GM23338 (cell line): ENCODE measurements at regions not wholly inside any gene's neighbourhood (a gene's known extent, or its start where the extent isn't known, plus 50 kb on each side); places are given as distances from the start of the nearest gene placed in this dataset.

Experiments used
- ATAC-seq: fragments of 200-7000 bp; cut with Tn5 transposase; 3 replicates; pipeline ENCODE4 v1.9.1; 2020
- DNase-seq: peaks from one replicate; pipeline ENCODE4 v3.0.0-alpha.2; 2015; ENCODE audit warnings: low spot score
- H2AFZ ChIP-seq: fragments of 200-600 bp; sonication (generic); 2 replicates; pipeline ENCODE4 v1.8.0; 2016; ENCODE audit warnings: antibody characterized with exemption, mild to moderate bottlenecking, moderate library complexity
- H3F3A ChIP-seq: fragments of 200-600 bp; sonication (generic); replicated peaks from 2 replicates; pipeline ENCODE4 v1.8.0; 2017; ENCODE audit warnings: antibody characterized with exemption, mixed run types, low read depth
- H3K27ac ChIP-seq: fragments of 200-600 bp; sonication (generic); 2 replicates; pipeline ENCODE4 v1.6.1; 2016; ENCODE audit warnings: low read depth
- H3K27me3 ChIP-seq: fragments of 200-600 bp; sonication (generic); 2 replicates; pipeline ENCODE4 v1.8.0; 2016; ENCODE audit warnings: mild to moderate bottlenecking, mixed run types, moderate library complexity; ENCODE audit not compliant: insufficient read depth
- H3K36me3 ChIP-seq: fragments of 200-600 bp; sonication (generic); 2 replicates; pipeline ENCODE4 v1.8.0; 2016; ENCODE audit warnings: mild to moderate bottlenecking; ENCODE audit not compliant: insufficient read depth
- H3K4me1 ChIP-seq: fragments of 200-600 bp; sonication (generic); 2 replicates; pipeline ENCODE4 v1.8.0; 2016; ENCODE audit warnings: mild to moderate bottlenecking, moderate library complexity; ENCODE audit not compliant: insufficient read depth
- H3K4me2 ChIP-seq: fragments of 200-600 bp; sonication (generic); 2 replicates; pipeline ENCODE4 v1.7.1; 2017; ENCODE audit warnings: mixed run types
- H3K4me3 ChIP-seq: fragments of 200-600 bp; sonication (generic); 2 replicates; pipeline ENCODE4 v1.6.1; 2016; ENCODE audit warnings: mixed run types
- H3K79me2 ChIP-seq: fragments of 200-600 bp; sonication (generic); replicated peaks from 2 replicates; pipeline ENCODE4 v1.8.0; 2017; ENCODE audit warnings: mild to moderate bottlenecking; ENCODE audit not compliant: insufficient read depth
- H3K9me2 ChIP-seq: fragments of 200-600 bp; sonication (generic); 2 replicates; pipeline ENCODE4 v1.8.0; 2017; ENCODE audit not compliant: insufficient read depth
- H4K20me1 ChIP-seq: fragments of 200-600 bp; sonication (generic); replicated peaks from 2 replicates; pipeline ENCODE4 v1.8.0; 2017; ENCODE audit warnings: mild to moderate bottlenecking; ENCODE audit not compliant: insufficient read depth
- H3K27ac Mint-ChIP-seq: 2 replicates; pipeline ENCODE4 v1.8.0; 2020; ENCODE audit warnings: inconsistent platforms, mild to moderate bottlenecking, moderate library complexity, mixed read lengths
- H3K27me3 Mint-ChIP-seq: 3 replicates; pipeline ENCODE4 v1.8.0; 2022; ENCODE audit warnings: low read depth, mild to moderate bottlenecking, moderate library complexity, mixed read lengths, inconsistent platforms; ENCODE audit not compliant: insufficient read depth, poor library complexity
- H3K36me3 Mint-ChIP-seq: 3 replicates; pipeline ENCODE4 v1.8.0; 2021; ENCODE audit warnings: low read depth, mild to moderate bottlenecking, inconsistent platforms, moderate library complexity, mixed read lengths
- H3K4me1 Mint-ChIP-seq: 3 replicates; pipeline ENCODE4 v1.8.0; 2020; ENCODE audit warnings: mild to moderate bottlenecking, inconsistent platforms, mixed read lengths
- H3K4me3 Mint-ChIP-seq: 3 replicates; pipeline ENCODE4 v1.8.0; 2021; ENCODE audit warnings: moderate library complexity, mild to moderate bottlenecking, inconsistent platforms, mixed read lengths
- H3K9me3 Mint-ChIP-seq: 3 replicates; pipeline ENCODE4 v1.8.0; 2020; ENCODE audit warnings: moderate library complexity, mild to moderate bottlenecking, inconsistent platforms, mixed read lengths
- CREB1 ChIP-seq: fragments of 250-450 bp; sonication (Bioruptor Pico); IDR thresholded peaks from 2 replicates; pipeline ENCODE4 v1.5.0; 2020; ENCODE audit warnings: low read depth, mild to moderate bottlenecking, moderate library complexity
- CTCF ChIP-seq, 2 experiments: fragments of 200-600 bp in 1 of 2; sonication (generic) in 1 of 2; conservative IDR thresholded peaks; 2 replicates each; pipeline versions ENCODE4 v1.5.1 to v1.6.1; 2016 to 2017; ENCODE audit warnings: antibody characterized with exemption in 2 of 2, low read depth in 2 of 2, mild to moderate bottlenecking in 2 of 2, moderate library complexity in 1 of 2
- ETS1 ChIP-seq: IDR thresholded peaks from 2 replicates; pipeline ENCODE4 v1.6.1; 2016; ENCODE audit warnings: antibody characterized with exemption
- EZH2 ChIP-seq: fragments of 200-600 bp; sonication (generic); IDR thresholded peaks from one replicate; pipeline ENCODE4 v1.8.0; 2017; ENCODE audit warnings: antibody characterized with exemption, mild to moderate bottlenecking, low read depth; ENCODE audit not compliant: unreplicated experiment
- EZH2phosphoT487 ChIP-seq: fragments of 200-600 bp; sonication (generic); IDR thresholded peaks from one replicate; pipeline ENCODE4 v1.8.1; 2018; ENCODE audit warnings: antibody characterized with exemption; ENCODE audit not compliant: unreplicated experiment
- JUNB ChIP-seq: IDR thresholded peaks from one replicate; pipeline ENCODE4 v1.6.1; 2016; ENCODE audit warnings: antibody characterized with exemption; ENCODE audit not compliant: unreplicated experiment
- NANOG ChIP-seq: IDR thresholded peaks from 2 replicates; pipeline ENCODE4 v1.6.1; 2016; ENCODE audit warnings: antibody characterized with exemption, borderline replicate concordance
- POLR2AphosphoS5 ChIP-seq: IDR thresholded peaks from 2 replicates; pipeline ENCODE4 v1.6.1; 2016; ENCODE audit warnings: antibody characterized with exemption, low read depth
- REST ChIP-seq: IDR thresholded peaks from one replicate; pipeline ENCODE4 v1.6.1; 2018; ENCODE audit warnings: antibody characterized with exemption; ENCODE audit not compliant: unreplicated experiment
- STAT1 ChIP-seq: IDR thresholded peaks from one replicate; pipeline ENCODE4 v1.6.1; 2016; ENCODE audit warnings: antibody characterized with exemption; ENCODE audit not compliant: unreplicated experiment
- ZNF114 ChIP-seq: fragments of 250-450 bp; sonication (Bioruptor Pico); IDR thresholded peaks from 2 replicates; pipeline ENCODE4 v1.5.0; 2020; ENCODE audit warnings: mild to moderate bottlenecking, moderate library complexity
- ZNF331 ChIP-seq: fragments of 250-450 bp; sonication (Bioruptor Pico); IDR thresholded peaks from 2 replicates; pipeline ENCODE4 v1.5.0; 2020; ENCODE audit warnings: low read depth, mild to moderate bottlenecking, moderate library complexity
- ZNF462 ChIP-seq: fragments of 250-450 bp; sonication (Bioruptor Pico); IDR thresholded peaks from 2 replicates; pipeline ENCODE4 v1.5.0; 2020; ENCODE audit warnings: mild to moderate bottlenecking, moderate library complexity

GRCh38 chr3:154956815-154957214, 123.3 kb upstream of the MME start:
- no peak overlapping the region for H3K4me3 ChIP-seq
- H3K27me3 Mint-ChIP-seq = no peaks in the 10 kb centered on the region
- H3K9me3 Mint-ChIP-seq = peaks cover 5% of the 10 kb centered on the region; the same call in 2 of the 3 replicates
- no peaks in the 10 kb centered on the region for H3F3A ChIP-seq
- TF ChIP-seq NANOG = no peak
- no peak for TF ChIP-seq CTCF (conservative IDR thresholded peaks at IDR 0.05; ENCODE audit: low read depth in 2 of 2)
- no peak for TF ChIP-seq EZH2phosphoT487
- no peak for TF ChIP-seq STAT1
- TF ChIP-seq REST = no peak
- no peak for TF ChIP-seq ZNF114 (CRISPR knock-in tag)
- no peak for TF ChIP-seq ZNF462 (CRISPR knock-in tag)
- TF ChIP-seq EZH2 = no peak
- no peak for TF ChIP-seq JUNB
- no peak for TF ChIP-seq POLR2AphosphoS5
- TF ChIP-seq ETS1 = no peak
- TF ChIP-seq CREB1 (CRISPR knock-in tag) = no peak
- TF ChIP-seq ZNF331 (CRISPR knock-in tag) = no peak
- H3K4me3 Mint-ChIP-seq = no peak overlapping the region
- H3K4me2 ChIP-seq = no peak overlapping the region
- no peaks in the 10 kb centered on the region for H3K4me1 Mint-ChIP-seq
- no peaks in the 10 kb centered on the region for H3K36me3 ChIP-seq
- H3K27me3 ChIP-seq = no peaks in the 10 kb centered on the region
- no peaks in the 10 kb centered on the region for H3K9me2 ChIP-seq
- H3K27ac ChIP-seq = no peak overlapping the region
- no peaks in the 10 kb centered on the region for H3K4me1 ChIP-seq
- H2AFZ ChIP-seq = no peak overlapping the region
- ATAC-seq (no peak), DNase-seq (no peak)
- no peaks in the 10 kb centered on the region for H3K36me3 Mint-ChIP-seq
- H3K79me2 ChIP-seq = no peaks in the 10 kb centered on the region
- H4K20me1 ChIP-seq = no peaks in the 10 kb centered on the region
- no peak overlapping the region for H3K27ac Mint-ChIP-seq
